ENCODE measurements at regions not wholly inside any gene's neighbourhood (a gene's known extent, or its start where the extent isn't known, plus 50 kb on each side); places are given as distances from the start of the nearest gene placed in this dataset.

DNA sequence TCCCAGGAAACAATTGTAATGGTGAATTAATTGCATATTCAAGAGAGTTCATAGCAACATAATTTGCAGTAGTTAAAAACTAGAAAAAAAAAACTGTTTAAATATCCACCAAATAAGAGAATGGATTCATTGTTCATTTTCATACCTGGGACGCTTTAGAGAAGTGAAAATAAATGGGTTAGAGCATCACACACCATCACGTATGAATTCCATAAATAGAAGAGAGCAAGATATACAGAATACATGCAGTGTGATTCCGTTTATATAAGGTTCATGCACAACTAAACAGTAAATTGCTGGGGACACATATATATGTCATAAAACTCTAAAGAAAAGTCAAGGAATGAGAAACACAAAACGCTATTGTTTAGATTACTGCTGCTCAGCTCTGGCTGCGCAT is 577.0 kb upstream of the KCNMB2 start:
- Histone ChIP-seq H3K27ac (no peak overlapping the region), H3K9me3 (no peaks in the 10 kb centered on the region), H3K27me3 (replicated peaks in 1 of 7) (no peaks in the 10 kb centered on the region), H3K4me3 (no peak overlapping the region), H3K4me1 (no peaks in the 10 kb centered on the region), H3K36me3 (no peaks in the 10 kb centered on the region)
- intact Hi-C loops (cut with DNase I; ENCODE audit: low total_unique reads): no loop called here
- no peak for DNase-seq
- WGBS, 5 donors: 75 to 85% (median 81%) methylated on average over 5 of the region's 5 CpGs
- no peak for TF ChIP-seq POLR2AphosphoS5 (IDR thresholded peaks at IDR 0.05)
- TF ChIP-seq, protein P1, sequence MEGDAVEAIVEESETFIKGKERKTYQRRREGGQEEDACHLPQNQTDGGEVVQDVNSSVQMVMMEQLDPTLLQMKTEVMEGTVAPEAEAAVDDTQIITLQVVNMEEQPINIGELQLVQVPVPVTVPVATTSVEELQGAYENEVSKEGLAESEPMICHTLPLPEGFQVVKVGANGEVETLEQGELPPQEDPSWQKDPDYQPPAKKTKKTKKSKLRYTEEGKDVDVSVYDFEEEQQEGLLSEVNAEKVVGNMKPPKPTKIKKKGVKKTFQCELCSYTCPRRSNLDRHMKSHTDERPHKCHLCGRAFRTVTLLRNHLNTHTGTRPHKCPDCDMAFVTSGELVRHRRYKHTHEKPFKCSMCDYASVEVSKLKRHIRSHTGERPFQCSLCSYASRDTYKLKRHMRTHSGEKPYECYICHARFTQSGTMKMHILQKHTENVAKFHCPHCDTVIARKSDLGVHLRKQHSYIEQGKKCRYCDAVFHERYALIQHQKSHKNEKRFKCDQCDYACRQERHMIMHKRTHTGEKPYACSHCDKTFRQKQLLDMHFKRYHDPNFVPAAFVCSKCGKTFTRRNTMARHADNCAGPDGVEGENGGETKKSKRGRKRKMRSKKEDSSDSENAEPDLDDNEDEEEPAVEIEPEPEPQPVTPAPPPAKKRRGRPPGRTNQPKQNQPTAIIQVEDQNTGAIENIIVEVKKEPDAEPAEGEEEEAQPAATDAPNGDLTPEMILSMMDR (IDR thresholded peaks at IDR 0.05 in 8 of 11, conservative IDR thresholded peaks at IDR 0.05 in 3 of 11): no peak
- no peak for TF ChIP-seq POLR2A (IDR thresholded peaks at IDR 0.05)

DNA sequence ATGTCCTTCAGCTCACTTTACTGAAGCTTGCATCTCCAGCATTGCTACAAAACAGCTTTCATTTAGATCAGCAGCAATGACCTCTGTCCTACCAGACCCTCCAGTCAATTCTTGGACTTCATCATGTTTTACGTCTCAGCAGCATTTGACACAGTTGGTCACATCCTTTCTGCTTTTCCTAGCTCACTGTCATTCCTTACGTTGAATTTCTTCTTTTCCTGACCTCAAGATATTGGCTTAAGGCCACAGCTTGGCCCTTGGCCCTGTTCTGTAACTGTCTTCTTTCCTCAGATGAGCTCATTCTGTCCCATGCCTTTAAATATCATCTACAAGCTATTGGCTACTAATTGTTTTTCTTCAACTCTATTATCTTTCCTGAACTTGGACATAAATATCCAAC is 576.2 kb upstream of the KCNMB2 start:
- H3K9me3 ChIP-seq: no peaks in the 10 kb centered on the region
- intact Hi-C loops (cut with DNase I; ENCODE audit: low total_unique reads): no loop called here
- H3K36me3 ChIP-seq: no peaks in the 10 kb centered on the region
- H3K4me1 ChIP-seq: no peaks in the 10 kb centered on the region
- H3K4me3 ChIP-seq: no peak overlapping the region
- 61 to 71% (median 69%) methylated on average over 2 of the region's 2 CpGs for WGBS, 5 donors
- TF ChIP-seq POLR2A (IDR thresholded peaks at IDR 0.05) (no peak), POLR2AphosphoS5 (IDR thresholded peaks at IDR 0.05) (no peak)
- TF ChIP-seq, protein P1 (IDR thresholded peaks at IDR 0.05 in 8 of 11, conservative IDR thresholded peaks at IDR 0.05 in 3 of 11): no peak
- H3K27me3 ChIP-seq (replicated peaks in 1 of 7): no peaks in the 10 kb centered on the region
- no peak for DNase-seq
- no peak overlapping the region for H3K27ac ChIP-seq

DNA sequence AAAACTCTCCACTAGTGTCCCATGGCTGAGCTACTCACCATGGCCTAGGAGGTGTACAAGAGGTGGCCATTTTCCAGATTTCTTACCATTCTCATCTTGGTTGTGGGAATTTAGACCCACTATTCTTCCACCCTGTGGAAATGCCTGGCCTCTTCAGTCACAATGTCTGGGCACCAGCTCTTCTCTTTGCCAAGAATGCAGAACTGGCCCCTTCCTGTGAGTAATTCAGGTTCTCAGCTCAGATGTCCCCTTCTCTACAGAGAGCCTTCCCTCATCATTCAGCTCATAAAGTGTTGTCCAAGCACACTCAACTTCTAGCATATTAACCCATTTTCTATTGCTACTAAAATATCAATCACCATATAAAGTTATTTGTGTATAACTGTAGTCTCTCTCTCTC is 575.5 kb upstream of the KCNMB2 start:
- H3K27me3 ChIP-seq (replicated peaks in 1 of 7): no peaks in the 10 kb centered on the region
- no peak for TF ChIP-seq POLR2A (IDR thresholded peaks at IDR 0.05)
- no peak for TF ChIP-seq POLR2AphosphoS5 (IDR thresholded peaks at IDR 0.05)
- TF ChIP-seq, protein P1 (IDR thresholded peaks at IDR 0.05 in 8 of 11, conservative IDR thresholded peaks at IDR 0.05 in 3 of 11): no peak
- intact Hi-C loops (cut with DNase I; ENCODE audit: low total_unique reads): no loop called here
- no peaks in the 10 kb centered on the region for H3K9me3 ChIP-seq
- no peak overlapping the region for H3K4me3 ChIP-seq
- no peaks in the 10 kb centered on the region for H3K4me1 ChIP-seq
- no peak for DNase-seq
- no peak overlapping the region for H3K27ac ChIP-seq
- H3K36me3 ChIP-seq: no peaks in the 10 kb centered on the region

DNA sequence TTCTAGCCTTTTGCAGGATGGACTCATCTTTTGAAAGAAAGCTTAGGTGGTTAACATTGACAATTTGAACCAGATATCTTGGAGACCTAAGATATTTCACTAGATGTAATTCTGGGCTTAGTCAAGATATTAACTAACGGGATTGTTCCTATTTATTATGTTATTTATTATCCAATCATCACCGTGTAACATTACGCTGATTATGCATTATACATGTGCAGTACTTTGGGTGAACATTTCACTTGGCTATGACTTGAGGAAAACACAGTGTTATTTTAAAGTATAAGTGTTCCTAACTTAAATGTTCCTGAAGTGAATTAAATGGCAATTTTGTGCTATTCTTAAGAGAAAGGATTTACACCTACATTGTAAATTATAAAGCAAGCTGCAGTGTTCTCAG is 574.5 kb upstream of the KCNMB2 start:
- no peak overlapping the region for H3K4me3 ChIP-seq
- WGBS, 5 donors: 92 to 98% (median 94%) methylated on average over 3 of the region's 3 CpGs
- intact Hi-C loops (cut with DNase I; ENCODE audit: low total_unique reads): no loop called here

More for the DNA sequence above, 574.5 kb upstream of the KCNMB2 start:
- H3K4me1 ChIP-seq: no peaks in the 10 kb centered on the region
- H3K36me3 ChIP-seq: no peaks in the 10 kb centered on the region
- TF ChIP-seq, protein P1 (IDR thresholded peaks at IDR 0.05 in 8 of 11, conservative IDR thresholded peaks at IDR 0.05 in 3 of 11): no peak
- TF ChIP-seq POLR2AphosphoS5 (IDR thresholded peaks at IDR 0.05): no peak
- no peak for TF ChIP-seq POLR2A (IDR thresholded peaks at IDR 0.05)
- no peak for DNase-seq
- no peaks in the 10 kb centered on the region for H3K9me3 ChIP-seq
- H3K27me3 ChIP-seq (replicated peaks in 1 of 7): no peaks in the 10 kb centered on the region
- H3K27ac ChIP-seq: no peak overlapping the region

All from spleen (tissue), 11 donors.